Smooth muscle cell (in vitro differentiated cells): ENCODE measurements at regions not wholly inside any gene's neighbourhood (a gene's known extent, or its start where the extent isn't known, plus 50 kb on each side); places are given as distances from the start of the nearest gene placed in this dataset.
A peak's percentile ranks its signal among the peaks of the same experiment; 100 is the strongest.
"Not testable (repeated sequence)": the region's sequence is repeated elsewhere in the genome, so short reads cannot be mapped to it uniquely, and the experiment has no call there.

Experiments
- DNase-seq: peaks from one replicate; lab custom pipeline; 2025; ENCODE audit not compliant: unreplicated experiment; lab: John Stamatoyannopoulos, UW
- H2AFZ ChIP-seq: fragments of 200-600 bp; sonication (generic); 2 replicates; pipeline ENCODE4 v1.6.0; 2016; ENCODE audit warnings: antibody characterized with exemption, low read depth, mild to moderate bottlenecking
- H3F3A ChIP-seq: fragments of 200-600 bp; sonication (generic); 2 replicates; pipeline ENCODE4 v1.6.0; 2017; ENCODE audit warnings: antibody characterized with exemption, low read depth
- H3K27ac ChIP-seq: fragments of 200-600 bp; sonication (generic); 2 replicates; pipeline ENCODE4 v1.5.1; 2016; ENCODE audit warnings: low read depth, mild to moderate bottlenecking
- H3K27me3 ChIP-seq: fragments of 200-600 bp; sonication (generic); 2 replicates; pipeline ENCODE4 v1.6.1; 2016; ENCODE audit warnings: low read depth, mild to moderate bottlenecking
- H3K36me3 ChIP-seq: fragments of 200-600 bp; sonication (generic); 2 replicates; pipeline ENCODE4 v1.5.1; 2016; ENCODE audit warnings: low read depth
- H3K4me1 ChIP-seq: fragments of 200-600 bp; sonication (generic); 2 replicates; pipeline ENCODE4 v1.5.1; 2016; ENCODE audit warnings: low read depth
- H3K4me2 ChIP-seq: fragments of 200-600 bp; sonication (generic); 2 replicates; pipeline ENCODE4 v1.6.0; 2016; ENCODE audit warnings: mild to moderate bottlenecking
- H3K4me3 ChIP-seq: fragments of 200-600 bp; sonication (generic); 2 replicates; pipeline ENCODE4 v1.5.1; 2016; ENCODE audit warnings: mild to moderate bottlenecking
- H3K79me2 ChIP-seq: fragments of 200-600 bp; sonication (generic); 2 replicates; pipeline ENCODE4 v1.6.0; 2016; ENCODE audit warnings: low read depth, mild to moderate bottlenecking
- H3K9ac ChIP-seq: fragments of 200-600 bp; sonication (generic); 2 replicates; pipeline ENCODE4 v1.6.0; 2016; ENCODE audit warnings: low read depth
- H3K9me3 ChIP-seq: fragments of 200-600 bp; sonication (generic); replicated peaks from 2 replicates; pipeline ENCODE4 v1.5.1; 2016; ENCODE audit warnings: low read depth
- H4K20me1 ChIP-seq: fragments of 200-600 bp; sonication (generic); 2 replicates; pipeline ENCODE4 v1.6.0; 2016; ENCODE audit warnings: low read depth
- CTCF ChIP-seq: fragments of 200-600 bp; sonication (generic); IDR thresholded peaks from 2 replicates; pipeline ENCODE4 v1.5.1; 2017; ENCODE audit warnings: borderline replicate concordance, mild to moderate bottlenecking, antibody characterized with exemption; ENCODE audit not compliant: insufficient read depth, poor library complexity, severe bottlenecking
- WGBS: methylation state at CpG from one replicate; pipeline ENCODE4 v1.1.7; 2016; ENCODE audit warnings: low lambda C conversion rate; 5-methylcytosine and 5-hydroxymethylcytosine counted together

GRCh38 chr13:65217471-65217995, 2012.6 kb downstream of the PCDH9 start:
- Histone ChIP-seq H3K36me3 (no peaks in the 10 kb centered on the region), H3K27ac (peak overlapping the region; percentile 37), H3K9ac (no peak overlapping the region), H3K4me3 (no peak overlapping the region), H3K79me2 (no peaks in the 10 kb centered on the region), H3K4me1 (no peaks in the 10 kb centered on the region), H3K4me2 (no peak overlapping the region), H3K27me3 (no peaks in the 10 kb centered on the region), H2AFZ (no peak overlapping the region), H3K9me3 (no peaks in the 10 kb centered on the region), H4K20me1 (no peaks in the 10 kb centered on the region), H3F3A (no peaks in the 10 kb centered on the region)
- DNase-seq = no peak
- no peak for TF ChIP-seq CTCF
- 81% methylated on average over 7 of the region's 7 CpGs for WGBS

GRCh38 chr13:65202845-65203244, 2027.3 kb downstream of the PCDH9 start:
- not testable (repeated sequence) for H3K9ac ChIP-seq, H3K36me3 ChIP-seq, H3K4me3 ChIP-seq, H3K4me1 ChIP-seq, H3K4me2 ChIP-seq, H3K9me3 ChIP-seq, H3F3A ChIP-seq, H2AFZ ChIP-seq, H4K20me1 ChIP-seq, H3K79me2 ChIP-seq, H3K27ac ChIP-seq, DNase-seq, H3K27me3 ChIP-seq
- 90% methylated on average over 2 of the region's 2 CpGs for WGBS

- H3K9me3 ChIP-seq = peaks cover 3% of the 10 kb centered on the region
- no peaks in the 10 kb centered on the region for H3K4me1 ChIP-seq
- no peak overlapping the region for H3K4me2 ChIP-seq
- 96% methylated on average over 3 of the region's 3 CpGs for WGBS
- TF ChIP-seq CTCF = no peak
- no peak overlapping the region for H3K4me3 ChIP-seq
- no peaks in the 10 kb centered on the region for H3K36me3 ChIP-seq
- no peaks in the 10 kb centered on the region for H3K79me2 ChIP-seq
- no peaks in the 10 kb centered on the region for H3F3A ChIP-seq
- no peak overlapping the region for H3K27ac ChIP-seq
- H3K27me3 ChIP-seq = no peaks in the 10 kb centered on the region
- no peaks in the 10 kb centered on the region for H4K20me1 ChIP-seq
- no peak overlapping the region for H2AFZ ChIP-seq
- no peak for DNase-seq
- no peak overlapping the region for H3K9ac ChIP-seq
Observed at GRCh38 chr13:65188721-65189120, 2041.4 kb downstream of the PCDH9 start.

- no peak overlapping the region for H3K4me2 ChIP-seq
- no peak overlapping the region for H2AFZ ChIP-seq
- no peak overlapping the region for H3K27ac ChIP-seq
- WGBS = 81% methylated on average over 3 of the region's 3 CpGs
- H3K36me3 ChIP-seq = no peaks in the 10 kb centered on the region
- no peak overlapping the region for H3K9ac ChIP-seq
- H3K79me2 ChIP-seq = no peaks in the 10 kb centered on the region
- no peaks in the 10 kb centered on the region for H3F3A ChIP-seq
- no peaks in the 10 kb centered on the region for H3K4me1 ChIP-seq
- no peaks in the 10 kb centered on the region for H3K27me3 ChIP-seq
- H3K9me3 ChIP-seq = no peaks in the 10 kb centered on the region
- no peaks in the 10 kb centered on the region for H4K20me1 ChIP-seq
- no peak overlapping the region for H3K4me3 ChIP-seq
- no peak for TF ChIP-seq CTCF
- DNase-seq = no peak
Observed at GRCh38 chr13:65168026-65168425, 2062.1 kb downstream of the PCDH9 start.
